ENCODE measurements at regions not wholly inside any gene's neighbourhood (a gene's known extent, or its start where the extent isn't known, plus 50 kb on each side); places are given as distances from the start of the nearest gene placed in this dataset.

- TF ChIP-seq, protein P1, sequence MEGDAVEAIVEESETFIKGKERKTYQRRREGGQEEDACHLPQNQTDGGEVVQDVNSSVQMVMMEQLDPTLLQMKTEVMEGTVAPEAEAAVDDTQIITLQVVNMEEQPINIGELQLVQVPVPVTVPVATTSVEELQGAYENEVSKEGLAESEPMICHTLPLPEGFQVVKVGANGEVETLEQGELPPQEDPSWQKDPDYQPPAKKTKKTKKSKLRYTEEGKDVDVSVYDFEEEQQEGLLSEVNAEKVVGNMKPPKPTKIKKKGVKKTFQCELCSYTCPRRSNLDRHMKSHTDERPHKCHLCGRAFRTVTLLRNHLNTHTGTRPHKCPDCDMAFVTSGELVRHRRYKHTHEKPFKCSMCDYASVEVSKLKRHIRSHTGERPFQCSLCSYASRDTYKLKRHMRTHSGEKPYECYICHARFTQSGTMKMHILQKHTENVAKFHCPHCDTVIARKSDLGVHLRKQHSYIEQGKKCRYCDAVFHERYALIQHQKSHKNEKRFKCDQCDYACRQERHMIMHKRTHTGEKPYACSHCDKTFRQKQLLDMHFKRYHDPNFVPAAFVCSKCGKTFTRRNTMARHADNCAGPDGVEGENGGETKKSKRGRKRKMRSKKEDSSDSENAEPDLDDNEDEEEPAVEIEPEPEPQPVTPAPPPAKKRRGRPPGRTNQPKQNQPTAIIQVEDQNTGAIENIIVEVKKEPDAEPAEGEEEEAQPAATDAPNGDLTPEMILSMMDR (conservative IDR thresholded peaks at IDR 0.05; ENCODE audit: low read depth in 2 of 2), result no peak
- TF ChIP-seq EZH2 (IDR thresholded peaks at IDR 0.05; ENCODE audit: low read depth, unreplicated experiment), result no peak
Measured at GRCh38 chr3:88691081-88691480, 416.3 kb upstream of the EPHA3 start.

All from GM23338 (cell line).